ENCODE measurements at regions not wholly inside any gene's neighbourhood (a gene's known extent, or its start where the extent isn't known, plus 50 kb on each side); places are given as distances from the start of the nearest gene placed in this dataset.

GRCh38 chr4:117512414-117512813, 427.0 kb upstream of the TRAM1L1 start:
- no peaks in the 10 kb centered on the region for H3K4me1 ChIP-seq (ENCODE audit: control insufficient read depth, insufficient read depth, low read length)
- no peaks in the 10 kb centered on the region for H3K9me3 ChIP-seq (ENCODE audit: control insufficient read depth, low read length)
- Mint-ChIP-seq H3K9me3 (no peaks in the 10 kb centered on the region), H3K27me3 (ENCODE audit: insufficient read depth) (peaks cover 20% of the 10 kb centered on the region), H3K4me3 (no peak overlapping the region), H3K36me3 (ENCODE audit: low read depth) (no peaks in the 10 kb centered on the region), H3K27ac (no peak overlapping the region), H3K4me1 (peaks cover 6% of the 10 kb centered on the region)
- no peak for DNase-seq
- no peak overlapping the region for H3K27ac ChIP-seq (ENCODE audit: low read depth, low read length)
- H3K27me3 ChIP-seq (ENCODE audit: control insufficient read depth, insufficient read depth, low read length, poor library complexity, severe bottlenecking) = no peaks in the 10 kb centered on the region
- TF ChIP-seq CTCF (conservative IDR thresholded peaks at IDR 0.05) = no peak
- H3K9ac ChIP-seq (ENCODE audit: extremely low read depth, low read length, poor library complexity, severe bottlenecking) = no peak overlapping the region
- WGBS, 2 experiments (ENCODE audit: insufficient coverage in 1 of 2, insufficient read length in 1 of 2) = 92% methylated on average over 1 of the region's 2 CpGs; no CpG with 5 or more reads in 1 of the 2 experiments
- H3K4me3 ChIP-seq (ENCODE audit: low read length) = no peak overlapping the region
- no peaks in the 10 kb centered on the region for H3K36me3 ChIP-seq (ENCODE audit: control insufficient read depth, insufficient read depth, low read length)

- Histone ChIP-seq H3K27ac (ENCODE audit: low read depth, low read length) (no peak overlapping the region), H3K4me1 (ENCODE audit: control insufficient read depth, insufficient read depth, low read length) (no peaks in the 10 kb centered on the region), H3K27me3 (ENCODE audit: control insufficient read depth, insufficient read depth, low read length, poor library complexity, severe bottlenecking) (no peaks in the 10 kb centered on the region), H3K36me3 (ENCODE audit: control insufficient read depth, insufficient read depth, low read length) (no peaks in the 10 kb centered on the region), H3K9me3 (ENCODE audit: control insufficient read depth, low read length) (peaks cover 11% of the 10 kb centered on the region), H3K9ac (ENCODE audit: extremely low read depth, low read length, poor library complexity, severe bottlenecking) (no peak overlapping the region), H3K4me3 (ENCODE audit: low read length) (no peak overlapping the region)
- Mint-ChIP-seq H3K4me1 (peaks cover 6% of the 10 kb centered on the region), H3K4me3 (no peak overlapping the region), H3K36me3 (ENCODE audit: low read depth) (peaks cover 6% of the 10 kb centered on the region), H3K9me3 (peaks cover 19% of the 10 kb centered on the region), H3K27me3 (ENCODE audit: insufficient read depth) (peaks cover 28% of the 10 kb centered on the region), H3K27ac (no peak overlapping the region)
- no peak for TF ChIP-seq CTCF (conservative IDR thresholded peaks at IDR 0.05)
- DNase-seq = peak; percentile 48
These were observed 429.2 kb upstream of the TRAM1L1 start for GRCh38 chr4:117514391-117515175.

GRCh38 chr4:117515921-117516320, 430.5 kb upstream of the TRAM1L1 start:
- peaks cover 19% of the 10 kb centered on the region for H3K9me3 Mint-ChIP-seq
- DNase-seq = no peak
- Histone ChIP-seq H3K9me3 (ENCODE audit: control insufficient read depth, low read length) (peaks cover 11% of the 10 kb centered on the region), H3K36me3 (ENCODE audit: control insufficient read depth, insufficient read depth, low read length) (no peaks in the 10 kb centered on the region), H3K27ac (ENCODE audit: low read depth, low read length) (no peak overlapping the region), H3K4me1 (ENCODE audit: control insufficient read depth, insufficient read depth, low read length) (no peaks in the 10 kb centered on the region), H3K9ac (ENCODE audit: extremely low read depth, low read length, poor library complexity, severe bottlenecking) (no peak overlapping the region), H3K27me3 (ENCODE audit: control insufficient read depth, insufficient read depth, low read length, poor library complexity, severe bottlenecking) (no peaks in the 10 kb centered on the region), H3K4me3 (ENCODE audit: low read length) (no peak overlapping the region)
- WGBS, 2 experiments (ENCODE audit: insufficient coverage in 1 of 2, insufficient read length in 1 of 2) = 85% methylated on average over 2 of the region's 2 CpGs; no CpG with 5 or more reads in 1 of the 2 experiments
- H3K4me3 Mint-ChIP-seq = no peak overlapping the region
- peaks cover 6% of the 10 kb centered on the region for H3K4me1 Mint-ChIP-seq
- H3K27me3 Mint-ChIP-seq (ENCODE audit: insufficient read depth) = peaks cover 34% of the 10 kb centered on the region
- no peak overlapping the region for H3K27ac Mint-ChIP-seq
- H3K36me3 Mint-ChIP-seq (ENCODE audit: low read depth) = peaks cover 6% of the 10 kb centered on the region
- TF ChIP-seq CTCF (conservative IDR thresholded peaks at IDR 0.05) = no peak
